Stimulated activated CD8-positive, alpha-beta memory T cell treated with anti-CD3 and anti-CD28 coated beads, Interleukin-12 subunit alpha, Interleukin-12 subunit beta, amount 100 ng/mL, for 24 hours (primary cell): ENCODE measurements at regions not wholly inside any gene's neighbourhood (a gene's known extent, or its start where the extent isn't known, plus 50 kb on each side); places are given as distances from the start of the nearest gene placed in this dataset.

Source experiments
- DNase-seq: peaks from one replicate; pipeline ENCODE4 v3.0.0-alpha.2; 2020; ENCODE audit errors: extremely low read depth

- DNase-seq = no peak
Observed at GRCh38 chr2:8567469-8568260, 114.2 kb upstream of the ID2 start.

GRCh38 chr2:8568543-8569302 is 113.1 kb upstream of the ID2 start:
- DNase-seq = no peak

GRCh38 chr2:8569332-8569930 is 112.4 kb upstream of the ID2 start:
- no peak for DNase-seq

GRCh38 chr2:8570637-8571036 is 111.2 kb upstream of the ID2 start:
- no peak for DNase-seq

GRCh38 chr2:8571301-8571791 is 110.5 kb upstream of the ID2 start:
- DNase-seq = no peak

GRCh38 chr2:8571792-8572499 is 109.9 kb upstream of the ID2 start:
- no peak for DNase-seq

- no peak for DNase-seq
Observed at GRCh38 chr2:8572712-8573233, 109.1 kb upstream of the ID2 start.

- DNase-seq = no peak
Observed at GRCh38 chr2:8573234-8573941, 108.5 kb upstream of the ID2 start.

- DNase-seq = no peak
Observed at GRCh38 chr2:8573942-8574195, 108.0 kb upstream of the ID2 start.

GRCh38 chr2:8574196-8575037 is 107.4 kb upstream of the ID2 start:
- DNase-seq = no peak

- DNase-seq = no peak
Observed at GRCh38 chr2:8575038-8575833, 106.6 kb upstream of the ID2 start.

- DNase-seq = no peak
Observed at GRCh38 chr2:8575834-8576423, 105.9 kb upstream of the ID2 start.

GRCh38 chr2:8576525-8577167 is 105.2 kb upstream of the ID2 start:
- DNase-seq = no peak

- no peak for DNase-seq
Observed at GRCh38 chr2:8577573-8577972, 104.3 kb upstream of the ID2 start.

GRCh38 chr2:8578335-8579244 is 103.3 kb upstream of the ID2 start:
- DNase-seq = no peak

- no peak for DNase-seq
Observed at GRCh38 chr2:8579485-8580085, 102.3 kb upstream of the ID2 start.
